ENCODE measurements at regions not wholly inside any gene's neighbourhood (a gene's known extent, or its start where the extent isn't known, plus 50 kb on each side); places are given as distances from the start of the nearest gene placed in this dataset.
"Not testable (repeated sequence)": the region's sequence is repeated elsewhere in the genome, so short reads cannot be mapped to it uniquely, and the experiment has no call there.

- TF ChIP-seq, protein P1, sequence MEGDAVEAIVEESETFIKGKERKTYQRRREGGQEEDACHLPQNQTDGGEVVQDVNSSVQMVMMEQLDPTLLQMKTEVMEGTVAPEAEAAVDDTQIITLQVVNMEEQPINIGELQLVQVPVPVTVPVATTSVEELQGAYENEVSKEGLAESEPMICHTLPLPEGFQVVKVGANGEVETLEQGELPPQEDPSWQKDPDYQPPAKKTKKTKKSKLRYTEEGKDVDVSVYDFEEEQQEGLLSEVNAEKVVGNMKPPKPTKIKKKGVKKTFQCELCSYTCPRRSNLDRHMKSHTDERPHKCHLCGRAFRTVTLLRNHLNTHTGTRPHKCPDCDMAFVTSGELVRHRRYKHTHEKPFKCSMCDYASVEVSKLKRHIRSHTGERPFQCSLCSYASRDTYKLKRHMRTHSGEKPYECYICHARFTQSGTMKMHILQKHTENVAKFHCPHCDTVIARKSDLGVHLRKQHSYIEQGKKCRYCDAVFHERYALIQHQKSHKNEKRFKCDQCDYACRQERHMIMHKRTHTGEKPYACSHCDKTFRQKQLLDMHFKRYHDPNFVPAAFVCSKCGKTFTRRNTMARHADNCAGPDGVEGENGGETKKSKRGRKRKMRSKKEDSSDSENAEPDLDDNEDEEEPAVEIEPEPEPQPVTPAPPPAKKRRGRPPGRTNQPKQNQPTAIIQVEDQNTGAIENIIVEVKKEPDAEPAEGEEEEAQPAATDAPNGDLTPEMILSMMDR (conservative IDR thresholded peaks at IDR 0.05) = not testable (repeated sequence)
- not testable (repeated sequence) for TF ChIP-seq ZFX (IDR thresholded peaks at IDR 0.05)
Measured at GRCh38 chr3:33946612-33947011, 148.2 kb downstream of the PDCD6IP start.
